ENCODE measurements at regions not wholly inside any gene's neighbourhood (a gene's known extent, or its start where the extent isn't known, plus 50 kb on each side); places are given as distances from the start of the nearest gene placed in this dataset.

DNA sequence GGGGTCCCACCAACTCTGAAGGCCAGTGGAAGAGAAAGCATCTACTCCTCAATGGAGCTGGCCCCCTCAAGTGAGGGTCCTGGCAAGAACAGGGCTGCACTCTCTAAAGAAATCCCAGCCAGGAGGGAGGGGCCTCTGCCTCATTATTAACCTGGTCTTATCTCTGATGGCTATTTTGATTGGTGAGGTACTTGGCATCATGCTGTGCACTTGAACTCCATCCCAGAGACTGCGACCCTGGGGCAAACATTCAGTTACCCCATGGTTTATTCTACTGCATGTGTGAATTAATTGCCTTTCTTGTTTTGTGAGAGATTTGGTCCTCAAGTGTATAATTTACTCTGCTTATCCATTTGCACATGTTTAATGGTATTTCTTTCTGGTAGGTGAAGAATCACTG, 55.0 kb upstream of the ETV3 start:
- Histone ChIP-seq H3K9ac (ENCODE audit: extremely low read depth, low read length, poor library complexity, severe bottlenecking) (no peak overlapping the region), H3K9me3 (ENCODE audit: control insufficient read depth, low read length) (no peaks in the 10 kb centered on the region), H3K36me3 (ENCODE audit: control insufficient read depth, insufficient read depth, low read length) (no peaks in the 10 kb centered on the region), H3K27me3 (ENCODE audit: control insufficient read depth, insufficient read depth, low read length, poor library complexity, severe bottlenecking) (no peaks in the 10 kb centered on the region), H3K4me1 (ENCODE audit: control insufficient read depth, insufficient read depth, low read length) (no peaks in the 10 kb centered on the region), H3K4me3 (ENCODE audit: low read length) (no peak overlapping the region), H3K27ac (ENCODE audit: low read depth, low read length) (no peak overlapping the region)
- DNase-seq: peak; percentile 60
- TF ChIP-seq, protein P1, sequence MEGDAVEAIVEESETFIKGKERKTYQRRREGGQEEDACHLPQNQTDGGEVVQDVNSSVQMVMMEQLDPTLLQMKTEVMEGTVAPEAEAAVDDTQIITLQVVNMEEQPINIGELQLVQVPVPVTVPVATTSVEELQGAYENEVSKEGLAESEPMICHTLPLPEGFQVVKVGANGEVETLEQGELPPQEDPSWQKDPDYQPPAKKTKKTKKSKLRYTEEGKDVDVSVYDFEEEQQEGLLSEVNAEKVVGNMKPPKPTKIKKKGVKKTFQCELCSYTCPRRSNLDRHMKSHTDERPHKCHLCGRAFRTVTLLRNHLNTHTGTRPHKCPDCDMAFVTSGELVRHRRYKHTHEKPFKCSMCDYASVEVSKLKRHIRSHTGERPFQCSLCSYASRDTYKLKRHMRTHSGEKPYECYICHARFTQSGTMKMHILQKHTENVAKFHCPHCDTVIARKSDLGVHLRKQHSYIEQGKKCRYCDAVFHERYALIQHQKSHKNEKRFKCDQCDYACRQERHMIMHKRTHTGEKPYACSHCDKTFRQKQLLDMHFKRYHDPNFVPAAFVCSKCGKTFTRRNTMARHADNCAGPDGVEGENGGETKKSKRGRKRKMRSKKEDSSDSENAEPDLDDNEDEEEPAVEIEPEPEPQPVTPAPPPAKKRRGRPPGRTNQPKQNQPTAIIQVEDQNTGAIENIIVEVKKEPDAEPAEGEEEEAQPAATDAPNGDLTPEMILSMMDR (conservative IDR thresholded peaks at IDR 0.05): no peak
- 20 to 45% methylated on average over 1 of the region's 1 CpG for WGBS, 2 experiments (ENCODE audit: insufficient coverage in 1 of 2, insufficient read length in 1 of 2)
- H3K27me3 Mint-ChIP-seq (ENCODE audit: insufficient read depth): peaks cover 16% of the 10 kb centered on the region
- no peaks in the 10 kb centered on the region for H3K36me3 Mint-ChIP-seq (ENCODE audit: low read depth)
- H3K4me1 Mint-ChIP-seq: peaks cover 14% of the 10 kb centered on the region
- H3K4me3 Mint-ChIP-seq: no peak overlapping the region
- no peak overlapping the region for H3K27ac Mint-ChIP-seq
- H3K9me3 Mint-ChIP-seq: no peaks in the 10 kb centered on the region

DNA sequence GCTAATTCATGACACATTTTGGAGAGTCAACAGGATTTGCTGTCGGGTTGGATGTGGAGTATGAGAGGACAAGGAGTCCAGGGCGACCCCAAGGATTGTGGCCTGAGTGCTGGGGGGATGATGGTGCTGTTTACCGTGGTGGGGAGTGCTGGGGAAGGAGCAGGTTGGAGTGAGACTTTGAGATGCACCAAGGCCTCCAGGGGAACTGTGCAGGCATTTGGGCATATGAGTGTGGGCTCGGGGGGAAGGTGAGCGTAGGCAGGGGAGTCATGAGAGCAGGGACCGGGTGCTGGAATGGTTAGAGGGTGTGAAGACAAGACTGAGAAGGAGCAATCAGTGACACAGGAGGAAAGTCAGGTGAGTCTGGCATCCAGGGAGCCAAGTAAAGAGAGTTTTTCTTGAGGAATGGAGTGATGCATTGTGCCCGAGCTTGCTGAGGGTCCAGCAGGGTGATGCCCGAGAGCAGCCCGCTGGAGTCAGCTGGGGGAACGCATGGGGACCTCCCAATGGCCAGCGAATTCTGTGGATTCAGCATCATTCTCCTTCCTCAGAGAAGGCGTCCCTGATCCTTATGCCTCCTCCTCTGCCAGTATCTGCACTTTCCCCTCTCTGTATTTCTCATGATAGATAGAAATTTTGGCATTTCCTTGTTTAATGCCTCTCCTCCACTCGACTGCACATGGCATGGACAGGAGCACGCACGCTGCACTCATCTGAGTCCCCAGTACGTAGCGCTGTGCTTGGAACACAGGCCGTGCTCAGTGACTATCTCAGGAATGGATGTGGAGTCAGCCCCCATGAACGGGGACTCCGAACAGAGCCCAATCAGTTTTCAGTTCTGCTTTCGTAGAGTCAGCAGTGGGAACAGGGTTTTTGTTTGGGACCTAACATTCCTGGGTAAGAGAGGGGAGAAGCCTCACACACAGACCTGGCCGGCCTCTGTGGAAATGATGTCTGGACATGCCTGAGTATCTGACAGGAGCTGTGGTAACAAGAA, 52.1 kb upstream of the ETV3 start:
- H3K4me3 ChIP-seq (ENCODE audit: low read length): no peak overlapping the region
- H3K36me3 ChIP-seq (ENCODE audit: control insufficient read depth, insufficient read depth, low read length): no peaks in the 10 kb centered on the region
- H3K27me3 Mint-ChIP-seq (ENCODE audit: insufficient read depth): peaks cover 11% of the 10 kb centered on the region
- no peaks in the 10 kb centered on the region for H3K9me3 ChIP-seq (ENCODE audit: control insufficient read depth, low read length)
- H3K27me3 ChIP-seq (ENCODE audit: control insufficient read depth, insufficient read depth, low read length, poor library complexity, severe bottlenecking): no peaks in the 10 kb centered on the region
- peak; percentile 34 for DNase-seq
- 89 to 97% methylated on average over 20 to 22 of the region's 22 CpGs for WGBS, 2 experiments (ENCODE audit: insufficient coverage in 1 of 2, insufficient read length in 1 of 2)
- no peak overlapping the region for H3K9ac ChIP-seq (ENCODE audit: extremely low read depth, low read length, poor library complexity, severe bottlenecking)
- TF ChIP-seq, protein P1 (conservative IDR thresholded peaks at IDR 0.05): no peak
- H3K4me1 Mint-ChIP-seq: peaks cover 6% of the 10 kb centered on the region
- H3K36me3 Mint-ChIP-seq (ENCODE audit: low read depth): no peaks in the 10 kb centered on the region
- no peaks in the 10 kb centered on the region for H3K9me3 Mint-ChIP-seq
- no peak overlapping the region for H3K4me3 Mint-ChIP-seq
- H3K27ac Mint-ChIP-seq: no peak overlapping the region
- H3K27ac ChIP-seq (ENCODE audit: low read depth, low read length): no peak overlapping the region
- H3K4me1 ChIP-seq (ENCODE audit: control insufficient read depth, insufficient read depth, low read length): no peaks in the 10 kb centered on the region

DNA sequence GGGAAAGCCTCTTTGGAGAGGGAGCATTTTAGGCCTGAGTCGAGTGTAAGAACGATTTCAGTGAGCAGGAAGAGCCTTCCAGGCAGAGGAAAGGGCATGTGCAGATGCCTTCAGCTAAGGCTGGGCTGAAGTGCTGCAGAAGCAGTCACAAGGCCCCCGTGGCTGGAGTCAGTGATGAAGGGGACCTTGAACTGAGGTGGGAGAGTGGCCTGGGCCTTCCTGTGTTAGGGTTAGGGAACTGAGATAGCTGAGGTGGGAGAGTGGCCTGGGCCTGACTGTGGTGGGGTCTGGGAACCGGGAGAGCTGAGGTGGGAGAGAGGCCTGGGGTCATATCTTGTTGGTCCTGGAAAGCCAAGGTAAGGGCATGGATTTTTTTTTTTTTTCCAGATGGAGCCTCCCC, 50.9 kb upstream of the ETV3 start:
- Histone ChIP-seq H3K9ac (ENCODE audit: extremely low read depth, low read length, poor library complexity, severe bottlenecking) (no peak overlapping the region), H3K4me3 (ENCODE audit: low read length) (no peak overlapping the region), H3K36me3 (ENCODE audit: control insufficient read depth, insufficient read depth, low read length) (no peaks in the 10 kb centered on the region), H3K27ac (ENCODE audit: low read depth, low read length) (no peak overlapping the region), H3K9me3 (ENCODE audit: control insufficient read depth, low read length) (no peaks in the 10 kb centered on the region), H3K27me3 (ENCODE audit: control insufficient read depth, insufficient read depth, low read length, poor library complexity, severe bottlenecking) (no peaks in the 10 kb centered on the region), H3K4me1 (ENCODE audit: control insufficient read depth, insufficient read depth, low read length) (no peaks in the 10 kb centered on the region)
- TF ChIP-seq, protein P1 (conservative IDR thresholded peaks at IDR 0.05): no peak
- Mint-ChIP-seq H3K4me1 (peaks cover 6% of the 10 kb centered on the region), H3K9me3 (no peaks in the 10 kb centered on the region), H3K27me3 (ENCODE audit: insufficient read depth) (peaks cover 8% of the 10 kb centered on the region), H3K36me3 (ENCODE audit: low read depth) (no peaks in the 10 kb centered on the region), H3K27ac (no peak overlapping the region), H3K4me3 (no peak overlapping the region)
- 91 to 97% methylated on average over 4 of the region's 4 CpGs for WGBS, 2 experiments (ENCODE audit: insufficient coverage in 1 of 2, insufficient read length in 1 of 2)
- DNase-seq: peak; percentile 24

All from endodermal cell (in vitro differentiated cells).